SK-N-SH (cell line): ENCODE measurements at regions not wholly inside any gene's neighbourhood (a gene's known extent, or its start where the extent isn't known, plus 50 kb on each side); places are given as distances from the start of the nearest gene placed in this dataset.

Experiments used
- CHD2 ChIP-seq: fragments of 150-350 bp; IDR thresholded peaks from 2 replicates; pipeline ENCODE4 v1.6.1; 2018; ENCODE audit warnings: low read length; ENCODE audit not compliant: partially characterized antibody
- ELF1 ChIP-seq: IDR thresholded peaks from 2 replicates; pipeline ENCODE4 v1.4.0; 2012
- EP300 ChIP-seq, 2 experiments: IDR thresholded peaks; 2 replicates each; pipeline versions ENCODE4 v1.4.0 to v1.6.1; 2012; ENCODE audit warnings: borderline replicate concordance in 1 of 2, low read depth in 1 of 2, low read length in 1 of 2
- MXI1 ChIP-seq: IDR thresholded peaks from 2 replicates; pipeline ENCODE4 v1.6.1; 2012; ENCODE audit warnings: mild to moderate bottlenecking, low read depth, low read length, improper control_type of control experiment
- POLR2AphosphoS5 ChIP-seq: IDR thresholded peaks from 2 replicates; pipeline ENCODE4 v1.6.1; 2012; ENCODE audit warnings: low read depth, low read length
- RAD21 ChIP-seq: IDR thresholded peaks from 2 replicates; pipeline ENCODE4 v1.6.1; 2012; ENCODE audit warnings: mild to moderate bottlenecking, low read length
- RFX5 ChIP-seq: IDR thresholded peaks from 2 replicates; pipeline ENCODE4 v1.6.1; 2012; ENCODE audit warnings: mild to moderate bottlenecking, improper control_type of control experiment, low read length
- YY1 ChIP-seq: IDR thresholded peaks from 2 replicates; pipeline ENCODE4 v1.4.0; 2012; ENCODE audit warnings: low read depth, mild to moderate bottlenecking
- TF ChIP-seq, protein P1 (sequence below): fragments of 200-600 bp; sonication (generic); IDR thresholded peaks from 2 replicates; pipeline ENCODE4 v1.6.1; 2017; ENCODE audit warnings: antibody characterized with exemption, mild to moderate bottlenecking, moderate library complexity
- TF ChIP-seq, protein P2 (sequence below): IDR thresholded peaks from 2 replicates; pipeline ENCODE4 v1.6.1; 2012; ENCODE audit warnings: mild to moderate bottlenecking, low read depth, low read length, moderate library complexity

DNA sequence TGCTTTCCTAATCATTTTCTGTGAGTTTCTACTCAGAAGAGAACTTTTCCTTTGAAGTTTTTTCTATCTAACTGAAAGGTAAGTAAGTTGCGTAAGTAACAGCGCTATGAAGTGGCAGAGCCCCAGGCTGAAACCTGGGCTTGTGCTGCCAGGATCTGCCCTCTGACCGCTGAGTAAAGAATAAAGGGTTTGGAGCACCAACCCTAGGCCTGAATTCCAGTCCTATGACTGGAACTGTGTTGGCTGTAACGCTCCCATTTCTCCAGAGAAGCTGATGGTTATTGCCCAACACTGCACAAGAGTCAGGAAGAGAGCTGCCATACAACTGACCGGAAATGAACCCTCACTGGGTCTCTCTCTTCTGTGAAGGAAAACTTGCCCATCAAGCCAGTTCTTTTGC is 87.0 kb downstream of the FOXB1 start:
- TF ChIP-seq POLR2AphosphoS5 (no peak), YY1 (no peak), EP300 (IDR thresholded peaks at IDR 0.05; ENCODE audit: borderline replicate concordance in 1 of 2, low read depth in 1 of 2, low read length in 1 of 2) (no peak), ELF1 (no peak), RAD21 (no peak), RFX5 (no peak), MXI1 (no peak), CHD2 (no peak)
- TF ChIP-seq, protein P1, sequence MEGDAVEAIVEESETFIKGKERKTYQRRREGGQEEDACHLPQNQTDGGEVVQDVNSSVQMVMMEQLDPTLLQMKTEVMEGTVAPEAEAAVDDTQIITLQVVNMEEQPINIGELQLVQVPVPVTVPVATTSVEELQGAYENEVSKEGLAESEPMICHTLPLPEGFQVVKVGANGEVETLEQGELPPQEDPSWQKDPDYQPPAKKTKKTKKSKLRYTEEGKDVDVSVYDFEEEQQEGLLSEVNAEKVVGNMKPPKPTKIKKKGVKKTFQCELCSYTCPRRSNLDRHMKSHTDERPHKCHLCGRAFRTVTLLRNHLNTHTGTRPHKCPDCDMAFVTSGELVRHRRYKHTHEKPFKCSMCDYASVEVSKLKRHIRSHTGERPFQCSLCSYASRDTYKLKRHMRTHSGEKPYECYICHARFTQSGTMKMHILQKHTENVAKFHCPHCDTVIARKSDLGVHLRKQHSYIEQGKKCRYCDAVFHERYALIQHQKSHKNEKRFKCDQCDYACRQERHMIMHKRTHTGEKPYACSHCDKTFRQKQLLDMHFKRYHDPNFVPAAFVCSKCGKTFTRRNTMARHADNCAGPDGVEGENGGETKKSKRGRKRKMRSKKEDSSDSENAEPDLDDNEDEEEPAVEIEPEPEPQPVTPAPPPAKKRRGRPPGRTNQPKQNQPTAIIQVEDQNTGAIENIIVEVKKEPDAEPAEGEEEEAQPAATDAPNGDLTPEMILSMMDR, result no peak
- TF ChIP-seq, protein P2, sequence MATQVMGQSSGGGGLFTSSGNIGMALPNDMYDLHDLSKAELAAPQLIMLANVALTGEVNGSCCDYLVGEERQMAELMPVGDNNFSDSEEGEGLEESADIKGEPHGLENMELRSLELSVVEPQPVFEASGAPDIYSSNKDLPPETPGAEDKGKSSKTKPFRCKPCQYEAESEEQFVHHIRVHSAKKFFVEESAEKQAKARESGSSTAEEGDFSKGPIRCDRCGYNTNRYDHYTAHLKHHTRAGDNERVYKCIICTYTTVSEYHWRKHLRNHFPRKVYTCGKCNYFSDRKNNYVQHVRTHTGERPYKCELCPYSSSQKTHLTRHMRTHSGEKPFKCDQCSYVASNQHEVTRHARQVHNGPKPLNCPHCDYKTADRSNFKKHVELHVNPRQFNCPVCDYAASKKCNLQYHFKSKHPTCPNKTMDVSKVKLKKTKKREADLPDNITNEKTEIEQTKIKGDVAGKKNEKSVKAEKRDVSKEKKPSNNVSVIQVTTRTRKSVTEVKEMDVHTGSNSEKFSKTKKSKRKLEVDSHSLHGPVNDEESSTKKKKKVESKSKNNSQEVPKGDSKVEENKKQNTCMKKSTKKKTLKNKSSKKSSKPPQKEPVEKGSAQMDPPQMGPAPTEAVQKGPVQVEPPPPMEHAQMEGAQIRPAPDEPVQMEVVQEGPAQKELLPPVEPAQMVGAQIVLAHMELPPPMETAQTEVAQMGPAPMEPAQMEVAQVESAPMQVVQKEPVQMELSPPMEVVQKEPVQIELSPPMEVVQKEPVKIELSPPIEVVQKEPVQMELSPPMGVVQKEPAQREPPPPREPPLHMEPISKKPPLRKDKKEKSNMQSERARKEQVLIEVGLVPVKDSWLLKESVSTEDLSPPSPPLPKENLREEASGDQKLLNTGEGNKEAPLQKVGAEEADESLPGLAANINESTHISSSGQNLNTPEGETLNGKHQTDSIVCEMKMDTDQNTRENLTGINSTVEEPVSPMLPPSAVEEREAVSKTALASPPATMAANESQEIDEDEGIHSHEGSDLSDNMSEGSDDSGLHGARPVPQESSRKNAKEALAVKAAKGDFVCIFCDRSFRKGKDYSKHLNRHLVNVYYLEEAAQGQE, result no peak
